NCI-H748 (cell line): ENCODE measurements at regions not wholly inside any gene's neighbourhood (a gene's known extent, or its start where the extent isn't known, plus 50 kb on each side); places are given as distances from the start of the nearest gene placed in this dataset.
"Not testable (repeated sequence)": the region's sequence is repeated elsewhere in the genome, so short reads cannot be mapped to it uniquely, and the experiment has no call there.

Experiments
- DNase-seq: peaks from one replicate; lab custom pipeline; 2025; ENCODE audit not compliant: unreplicated experiment; lab: John Stamatoyannopoulos, UW

DNA sequence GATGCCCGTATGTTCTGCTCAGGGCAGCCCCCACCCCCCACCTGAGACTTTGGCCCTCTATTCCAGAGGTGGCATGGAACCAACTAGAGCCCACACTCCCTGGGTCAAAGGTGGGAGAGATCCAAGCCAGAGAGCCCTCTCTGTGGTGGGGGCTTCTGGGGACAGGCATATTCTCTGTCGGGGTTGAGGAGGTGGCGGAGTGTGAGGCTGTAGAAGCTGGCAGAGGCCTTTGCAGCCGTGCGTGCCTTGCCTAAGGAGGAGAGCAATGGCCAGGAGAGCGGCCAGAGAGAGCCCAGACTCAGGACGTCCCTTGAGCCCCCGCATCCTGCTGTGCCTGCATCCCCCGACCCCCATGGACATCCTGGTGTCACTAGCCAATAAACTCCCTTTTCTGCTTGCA is 79.2 kb upstream of the HPCAL1 start:
- DNase-seq = no peak

DNA sequence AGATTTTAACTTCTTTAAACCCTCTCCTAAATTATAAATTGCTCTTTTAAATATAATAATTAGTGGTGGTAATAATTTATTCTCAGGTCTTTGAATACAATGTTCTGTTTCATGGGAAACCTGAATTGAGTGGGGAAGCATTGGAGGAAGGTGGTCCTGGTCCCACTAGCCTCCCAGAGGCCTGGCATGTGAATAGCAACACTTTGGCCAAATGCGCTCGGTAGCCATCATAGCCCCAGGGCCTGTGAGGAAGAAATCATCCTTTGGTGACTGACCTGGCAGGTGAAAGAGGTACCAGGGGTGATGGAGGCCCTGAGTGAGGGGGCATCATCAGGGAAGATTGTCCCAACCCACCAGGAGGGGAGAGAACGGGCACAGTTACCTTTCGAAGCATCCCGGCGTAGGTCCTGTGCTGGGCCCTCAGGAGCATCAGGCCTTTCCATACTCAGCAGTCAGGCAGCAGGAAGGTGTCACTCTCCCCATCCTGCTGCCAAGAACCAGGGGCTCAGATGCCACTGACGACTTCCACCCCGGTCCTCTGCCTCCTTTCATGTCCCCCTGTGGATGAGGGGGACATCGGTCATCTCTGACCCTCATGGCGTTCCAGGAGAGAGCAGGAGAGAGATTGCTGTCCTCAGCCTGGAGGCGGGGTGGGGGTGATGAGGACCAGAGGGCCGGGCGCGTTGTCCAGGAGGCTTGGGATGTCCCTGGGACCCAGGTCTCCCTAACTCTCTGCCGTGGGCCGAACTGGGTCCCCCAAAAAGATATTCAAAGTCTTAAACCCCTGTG is 78.6 kb upstream of the HPCAL1 start:
- no peak for DNase-seq

DNA sequence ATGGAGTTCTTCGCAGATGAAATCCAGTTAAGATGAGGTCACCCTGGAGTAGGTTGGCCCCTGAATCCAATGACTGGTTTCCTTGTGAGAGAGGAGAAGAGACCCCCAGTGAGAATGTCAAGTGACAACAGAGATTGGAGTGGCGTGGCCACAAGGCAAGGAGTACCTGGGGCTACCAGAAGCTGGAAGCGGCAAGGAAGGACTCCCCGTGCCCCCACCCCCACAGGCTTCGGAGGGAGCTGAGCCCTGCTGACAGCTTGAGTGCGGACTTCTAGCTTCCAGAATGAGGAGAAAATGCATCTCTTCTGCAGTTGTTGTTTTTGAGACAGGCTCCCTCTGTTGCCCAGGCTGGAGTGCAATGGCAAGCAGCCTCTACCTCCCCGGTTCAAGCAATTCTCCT is 78.0 kb upstream of the HPCAL1 start:
- no peak for DNase-seq

DNA sequence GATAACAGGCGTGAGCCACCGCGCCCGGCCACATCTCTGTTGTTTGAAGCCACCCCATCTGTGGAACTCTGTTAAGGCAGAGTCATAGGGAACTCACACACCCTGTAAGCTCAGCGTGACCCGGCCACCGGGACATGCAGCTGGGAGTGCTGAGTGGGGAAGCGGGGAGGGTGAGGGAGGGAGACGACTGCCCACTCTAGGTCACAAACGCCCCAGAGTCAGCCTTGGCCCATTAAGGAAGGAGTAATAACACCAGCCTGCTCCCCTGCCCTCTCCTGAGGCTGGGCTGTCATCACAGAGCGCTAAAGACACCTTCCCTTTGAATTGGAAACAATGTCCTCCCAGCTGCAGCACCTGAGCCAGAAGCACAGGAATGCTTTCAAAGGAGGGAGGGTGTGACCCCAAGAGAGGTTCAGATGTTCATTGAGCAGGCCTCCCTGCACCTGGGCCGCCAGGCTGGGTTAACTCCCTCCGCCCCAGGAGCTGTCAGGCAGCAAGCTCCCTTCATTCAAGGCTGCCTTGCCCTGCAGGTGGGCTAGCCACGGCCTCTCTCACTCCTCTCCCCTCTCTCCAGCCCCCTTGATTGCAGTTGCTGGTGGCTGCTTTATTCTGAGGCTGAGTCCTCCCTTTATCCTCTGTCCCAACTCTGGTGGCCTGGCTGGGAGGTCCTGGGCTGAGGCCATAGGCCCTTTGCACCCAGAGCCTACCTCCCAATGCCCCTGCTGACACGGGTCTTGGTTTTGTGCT is 77.2 kb upstream of the HPCAL1 start:
- peak; percentile 70 for DNase-seq

DNA sequence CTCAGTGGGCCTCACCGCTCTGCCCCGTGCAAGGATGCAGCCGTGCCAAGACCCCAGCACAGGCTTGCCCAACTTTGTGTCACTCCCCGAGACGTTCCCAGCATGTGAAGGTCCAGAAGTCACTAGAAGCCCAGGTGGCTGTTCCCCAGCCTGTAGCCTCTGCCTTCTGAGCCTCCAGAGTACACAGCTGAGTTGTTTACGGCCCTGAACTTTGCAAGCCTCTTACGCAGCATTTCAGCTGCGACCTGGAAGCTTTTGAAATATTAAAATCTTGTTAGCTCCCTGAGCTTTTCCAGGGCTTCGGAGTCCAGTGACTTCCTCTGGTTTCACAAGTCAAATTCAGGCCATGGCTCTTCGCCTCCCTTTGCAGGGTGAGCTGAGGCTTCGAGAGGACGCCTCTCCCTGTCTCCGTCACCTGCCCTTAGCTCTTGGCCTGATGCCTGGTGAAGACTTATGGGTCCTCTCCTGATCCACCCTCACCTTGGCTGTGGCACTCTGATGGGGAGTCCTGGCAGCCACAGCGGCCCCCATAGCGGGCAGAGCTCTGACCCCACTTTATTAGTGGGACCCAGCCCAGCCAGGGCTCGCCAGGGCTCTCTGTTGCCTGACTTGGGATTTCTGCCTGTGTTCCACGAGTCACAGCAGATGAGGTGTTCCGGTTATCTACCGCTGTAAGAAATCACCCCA is 76.5 kb upstream of the HPCAL1 start:
- no peak for DNase-seq

DNA sequence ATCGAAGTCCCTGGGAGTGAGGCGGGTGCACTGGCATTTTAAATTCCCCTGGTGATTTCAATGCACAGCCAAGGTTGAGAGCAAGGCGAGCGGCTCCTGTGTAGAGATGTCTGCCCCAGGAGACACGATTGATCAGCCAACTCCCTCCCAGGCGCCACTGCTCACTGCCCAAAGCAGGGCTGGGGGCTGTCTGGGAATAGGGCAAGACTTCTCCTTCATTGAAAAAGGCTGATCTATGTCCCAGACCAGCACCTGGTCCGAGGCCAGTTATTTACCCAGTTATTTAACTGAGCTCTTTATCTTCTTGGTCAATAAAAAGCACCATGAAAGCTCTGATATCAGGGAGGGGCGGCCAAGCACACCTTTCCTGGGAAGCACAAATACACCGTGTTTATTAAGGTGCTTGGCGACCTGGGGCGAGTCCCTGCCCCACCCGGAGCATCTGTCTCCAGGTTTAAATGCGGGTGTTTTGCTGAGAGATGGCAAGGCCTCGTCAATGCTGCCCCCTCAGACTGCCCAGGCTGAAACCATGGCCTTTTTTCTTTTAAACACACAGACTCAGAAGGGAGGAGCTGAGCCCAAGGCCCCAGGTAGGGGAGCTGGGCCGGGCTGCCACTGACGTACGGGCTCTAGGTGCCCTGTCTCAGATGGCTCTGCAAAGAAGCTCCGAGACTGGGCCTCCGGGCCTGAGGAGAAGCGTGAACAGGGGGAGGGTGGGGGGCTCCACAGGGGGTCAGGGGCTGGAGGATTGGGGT is 73.9 kb upstream of the HPCAL1 start:
- DNase-seq = peak; percentile 95

DNA sequence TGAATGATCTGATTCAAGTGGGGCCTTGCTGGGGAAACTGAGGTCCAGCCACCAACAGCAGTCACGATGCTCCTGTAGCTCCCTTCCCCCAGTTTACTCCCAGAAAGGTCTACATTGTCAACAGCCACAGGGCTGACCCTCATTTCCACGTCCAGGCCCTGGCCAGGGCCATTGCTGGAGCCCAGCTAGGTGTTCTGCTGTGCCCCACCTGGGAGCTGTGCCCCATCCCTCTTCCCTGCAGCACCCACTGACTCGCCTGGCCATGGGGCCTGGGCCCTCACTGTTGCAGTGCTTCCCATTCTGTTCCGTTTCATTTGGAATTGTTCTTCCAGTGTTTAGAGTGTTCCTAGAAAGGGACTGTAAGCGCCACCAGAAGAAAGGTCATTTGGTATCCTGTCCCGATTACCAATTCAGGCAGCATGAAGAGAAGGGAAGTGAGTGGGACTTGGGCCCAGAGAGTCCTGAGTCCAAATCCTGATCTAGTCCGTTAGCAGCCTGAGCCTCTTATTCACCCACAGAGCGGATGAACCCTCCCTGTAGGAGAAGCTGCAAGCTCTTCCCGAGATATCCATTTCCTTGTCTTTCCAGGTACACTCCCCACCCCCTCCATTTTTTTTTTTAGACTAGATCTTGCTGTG is 73.1 kb upstream of the HPCAL1 start:
- no peak for DNase-seq

DNA sequence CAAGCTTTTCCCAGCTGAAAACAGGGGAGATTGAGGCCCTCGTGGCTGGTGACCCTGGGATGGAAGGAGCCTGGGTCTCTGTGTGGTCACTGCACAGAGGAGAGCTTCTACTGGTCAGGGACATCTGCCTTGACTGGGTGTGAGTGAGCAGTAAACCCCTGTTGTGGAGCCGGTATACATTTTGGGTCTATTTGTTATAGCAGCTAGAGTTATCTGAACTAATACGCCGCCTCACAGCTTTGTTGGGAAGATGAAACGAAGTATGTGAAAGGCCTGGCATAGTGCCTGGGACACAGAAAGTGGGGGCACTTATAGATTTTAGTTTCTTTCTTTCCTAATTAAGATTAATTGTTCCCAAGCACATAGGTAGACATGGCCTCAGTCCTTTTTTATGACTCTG is 72.2 kb upstream of the HPCAL1 start:
- DNase-seq = no peak

DNA sequence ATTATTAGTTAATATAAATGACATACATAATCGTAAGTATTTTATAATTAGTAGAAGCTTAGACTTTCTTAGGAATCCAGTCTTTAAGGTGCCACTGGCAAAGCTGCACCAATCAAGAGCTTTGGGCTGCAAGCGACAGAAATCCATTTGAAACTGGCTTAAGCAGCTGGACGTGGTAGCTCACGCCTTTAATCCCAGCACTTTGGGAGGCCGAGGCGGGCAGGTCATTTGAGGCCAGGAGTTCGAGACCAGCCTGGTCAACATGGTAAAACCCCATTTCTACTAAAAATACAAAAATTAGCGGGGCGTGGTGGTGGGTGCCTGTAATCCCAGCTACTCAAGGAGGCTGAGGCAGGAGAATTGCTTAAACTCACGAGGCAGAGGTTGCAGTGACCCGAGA is 71.8 kb upstream of the HPCAL1 start:
- DNase-seq = not testable (repeated sequence)

DNA sequence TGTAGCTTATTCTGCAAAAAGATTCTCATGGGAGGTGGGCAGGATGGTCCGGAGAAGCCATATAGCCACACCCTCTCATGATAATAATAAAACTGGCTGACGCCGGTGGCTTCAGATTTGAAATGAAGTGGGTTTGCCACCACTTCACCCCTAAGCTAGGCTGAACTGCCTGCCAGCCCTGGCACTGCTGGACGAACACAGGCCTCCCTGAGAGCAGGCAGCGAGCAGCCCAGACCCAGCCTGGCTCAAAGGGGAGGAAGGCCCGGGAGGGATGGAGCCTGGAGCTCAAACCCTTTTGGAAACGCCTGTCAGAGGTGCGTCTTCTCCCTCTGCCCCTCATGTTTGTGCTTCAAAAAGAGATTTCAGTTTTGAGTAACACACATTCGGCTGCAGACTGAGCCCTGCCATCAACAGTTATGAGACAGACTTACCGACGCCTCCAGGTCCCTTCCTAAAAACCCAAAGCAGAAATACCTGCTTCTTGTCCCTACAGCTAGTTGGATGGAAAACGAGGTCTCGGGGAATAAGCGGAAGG is 71.1 kb upstream of the HPCAL1 start:
- no peak for DNase-seq

DNA sequence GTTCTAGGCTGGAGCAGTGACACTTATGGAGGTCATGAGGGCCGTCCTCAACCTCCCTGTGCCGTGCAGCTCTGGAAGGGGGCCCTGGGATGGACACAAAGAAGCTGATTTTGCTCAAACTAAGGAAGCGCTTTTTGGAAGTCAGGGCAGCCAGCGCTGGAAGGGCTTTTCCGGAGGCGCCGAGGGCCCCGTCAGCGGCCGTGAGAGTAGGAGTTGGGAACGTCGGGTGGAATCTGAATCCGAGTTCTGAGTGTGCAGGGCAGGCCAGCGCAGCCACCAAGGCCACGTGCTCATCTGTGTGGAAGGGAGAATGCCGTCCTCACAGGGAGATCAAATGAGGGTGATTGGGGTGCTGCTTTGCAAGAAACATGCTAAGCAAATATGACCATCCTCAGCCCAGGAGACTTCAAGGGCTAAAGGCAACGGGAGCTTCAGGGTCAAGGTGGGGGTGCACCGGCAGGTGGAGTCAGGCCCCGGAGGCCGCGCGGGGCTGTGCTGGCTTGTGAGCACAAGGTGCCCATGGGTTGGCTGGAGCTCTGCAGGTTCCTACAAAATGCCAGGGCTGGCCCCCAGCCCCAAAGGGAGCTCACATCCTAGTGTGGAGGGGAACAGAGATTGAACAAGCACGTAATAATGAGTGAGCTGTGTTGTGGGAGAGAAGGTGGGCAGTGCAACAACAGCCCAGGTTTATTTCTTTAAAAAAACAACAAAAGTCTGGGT is 70.4 kb upstream of the HPCAL1 start:
- no peak for DNase-seq

DNA sequence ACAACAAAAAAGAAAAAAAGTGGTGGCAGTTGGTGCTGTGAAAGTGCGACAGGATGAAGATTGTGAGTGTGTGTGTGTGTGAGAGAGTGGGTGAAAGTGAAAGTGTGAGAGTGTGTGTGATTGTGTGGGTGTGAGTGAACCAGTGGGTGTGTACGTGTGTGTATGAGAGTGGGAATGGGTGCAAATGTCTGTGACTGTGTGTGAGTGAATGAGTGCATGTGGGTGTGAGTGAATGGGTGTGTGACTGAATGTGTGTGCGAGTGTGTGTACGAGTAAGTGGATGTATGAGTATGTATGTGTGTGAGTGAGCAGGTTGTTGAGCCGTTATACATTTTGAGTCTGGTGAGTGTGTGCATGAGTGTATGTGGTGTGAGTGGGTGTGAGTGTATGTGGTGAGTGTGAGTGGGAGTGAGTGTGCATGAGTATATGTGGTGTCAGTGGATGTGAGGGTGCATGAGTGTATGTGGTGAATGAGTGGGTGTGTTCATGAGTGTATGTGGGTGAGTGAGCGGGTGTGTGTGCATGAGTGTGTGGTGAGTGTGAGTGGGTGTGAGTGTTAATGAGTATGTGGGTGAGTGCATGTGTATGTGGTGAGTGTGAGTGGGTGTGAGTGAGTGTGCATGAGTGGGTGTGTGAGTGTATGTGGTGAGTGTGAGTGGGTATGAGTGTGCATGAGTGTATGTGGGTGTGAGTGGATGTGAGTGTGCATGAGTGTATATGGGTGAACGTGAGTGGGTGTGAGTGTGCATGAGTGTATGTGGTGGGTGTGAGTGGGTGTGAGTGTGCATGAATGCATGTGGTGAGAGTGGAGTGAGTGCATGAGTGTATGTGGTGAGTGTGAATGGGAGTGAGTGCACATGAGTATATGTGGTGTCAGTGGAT is 69.3 kb upstream of the HPCAL1 start:
- no peak for DNase-seq

DNA sequence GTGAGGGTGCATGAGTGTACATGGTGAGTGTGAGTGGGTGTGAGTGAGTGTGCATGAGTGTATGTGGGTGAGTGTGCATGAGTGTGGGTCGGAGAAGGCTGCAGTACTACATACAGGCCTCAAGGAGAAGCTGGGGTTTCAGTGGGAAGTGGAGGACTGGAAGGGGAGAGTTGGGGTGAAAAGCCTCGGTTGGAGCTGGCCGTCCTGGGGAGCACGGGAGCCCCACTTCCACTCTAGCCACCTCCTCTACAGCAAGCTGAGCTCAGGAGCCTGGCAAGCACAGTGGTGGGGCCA is 68.7 kb upstream of the HPCAL1 start:
- DNase-seq = no peak

DNA sequence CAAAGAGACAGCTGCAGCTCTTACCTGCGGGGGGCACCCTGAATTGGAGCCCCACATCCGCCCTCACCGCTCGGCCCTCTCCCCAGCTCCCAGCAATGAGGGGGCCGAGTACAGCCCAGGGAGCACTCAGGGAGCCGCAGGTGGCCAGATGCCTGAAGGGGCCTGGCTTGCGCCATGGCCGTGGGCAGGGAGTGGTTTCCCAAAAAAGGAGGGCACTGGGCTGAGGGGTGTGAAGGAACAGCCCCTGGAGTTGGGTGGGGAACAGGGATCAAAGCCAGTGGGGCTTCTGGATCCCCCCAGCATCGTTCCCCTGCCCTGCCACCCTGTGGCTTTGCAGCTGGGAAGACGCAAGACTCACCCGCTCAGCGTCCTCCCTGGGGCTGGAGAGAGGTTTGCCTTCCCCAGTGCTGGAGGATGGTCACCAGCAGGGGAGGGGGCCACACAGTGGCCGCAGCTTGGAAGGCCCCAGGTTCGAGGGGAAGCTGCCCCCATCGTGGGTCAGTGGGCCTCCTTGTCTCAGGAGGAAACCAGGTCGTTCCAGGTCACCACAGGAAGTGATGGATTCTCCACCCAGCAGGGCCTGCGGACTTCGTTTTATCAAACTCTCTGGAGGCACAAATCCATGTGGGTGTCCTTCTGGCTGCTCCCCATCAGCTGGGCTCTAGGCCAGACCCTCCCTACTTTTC is 68.2 kb upstream of the HPCAL1 start:
- DNase-seq = no peak

DNA sequence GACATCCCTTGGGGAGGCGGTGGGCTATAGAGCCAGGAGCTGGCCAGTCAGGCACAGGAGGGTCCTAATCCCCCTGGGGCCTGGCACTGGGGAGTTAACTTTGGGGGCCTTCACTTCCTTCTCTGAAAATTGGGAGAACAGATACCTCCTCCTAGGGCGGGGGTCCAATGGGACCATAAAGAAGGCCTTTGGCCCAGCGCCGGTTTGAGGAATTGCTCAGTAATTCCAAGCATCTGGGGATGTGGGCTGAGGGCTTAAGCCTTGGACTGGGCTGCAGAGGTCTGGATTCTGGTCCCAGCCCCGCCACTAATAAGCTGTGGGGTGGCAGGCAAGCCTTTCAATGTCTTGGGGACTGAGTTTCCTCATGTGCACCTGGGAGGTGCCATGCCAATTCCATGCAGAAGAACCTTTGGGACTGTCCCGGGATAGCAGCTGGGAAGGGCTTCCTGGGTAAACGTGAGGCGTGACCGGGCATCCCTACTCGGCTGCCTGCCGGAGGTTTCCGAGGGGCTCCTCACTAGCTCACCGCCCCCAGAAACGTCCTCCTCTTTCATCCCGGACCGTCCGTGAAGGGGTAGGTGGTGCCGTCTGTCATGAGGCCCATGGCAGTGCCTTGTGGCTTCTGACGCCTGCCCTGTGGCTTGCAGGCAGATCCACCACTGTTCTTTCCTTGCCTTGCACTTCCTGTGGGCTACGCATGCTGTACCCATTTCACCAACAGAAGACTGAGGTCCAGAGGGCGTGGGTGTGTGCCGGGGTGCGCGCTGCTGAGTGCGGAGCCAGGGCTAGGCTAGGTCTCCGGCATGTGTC is 67.4 kb upstream of the HPCAL1 start:
- DNase-seq = no peak

DNA sequence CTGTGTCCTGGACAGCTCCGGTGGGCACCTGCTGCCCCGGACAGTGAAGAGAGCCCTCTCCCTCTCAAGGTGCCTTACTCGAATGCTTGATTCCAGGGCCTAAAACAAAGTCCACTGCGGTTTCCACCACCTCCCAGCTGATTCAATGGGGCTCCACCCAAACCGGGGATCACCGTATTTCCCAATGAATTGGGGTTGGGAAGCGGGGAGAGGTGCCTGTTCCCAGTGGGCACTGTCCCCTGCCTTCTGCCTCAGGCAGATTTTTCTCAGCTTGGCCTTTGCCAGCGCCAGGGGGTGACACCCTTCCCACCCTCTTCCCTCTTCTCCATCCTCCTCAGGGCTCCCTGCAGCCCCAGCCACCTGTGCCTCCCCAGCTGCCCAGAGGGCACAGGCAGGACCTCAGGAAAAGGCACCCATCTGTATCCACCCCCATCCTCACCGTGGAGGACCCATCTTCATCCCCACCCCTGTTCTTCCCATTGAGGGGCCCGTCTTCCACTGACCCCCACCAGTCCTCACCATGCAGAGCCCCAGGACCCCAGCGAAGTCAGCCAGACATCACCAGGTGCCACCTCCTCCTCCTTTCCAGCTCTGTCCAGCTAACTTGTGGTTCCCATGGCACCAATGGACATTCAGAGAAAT is 66.7 kb upstream of the HPCAL1 start:
- DNase-seq = no peak
